Astrocyte (in vitro differentiated cells and primary cell): ENCODE measurements at regions not wholly inside any gene's neighbourhood (a gene's known extent, or its start where the extent isn't known, plus 50 kb on each side); places are given as distances from the start of the nearest gene placed in this dataset.
A peak's percentile ranks its signal among the peaks of the same experiment; 100 is the strongest.

Experiments used
- DNase-seq: peaks from one replicate; pipeline ENCODE4 v3.0.0-alpha.2; 2010; ENCODE audit warnings: low read depth
- FAIRE-seq: peaks from 2 replicates; lab custom pipeline; 2011; peaks lifted over from hg19 to GRCh38; lab: Jason Lieb, UNC
- H2AFZ ChIP-seq: 2 replicates; pipeline ENCODE4 v1.6.0; 2012; ENCODE audit warnings: low read depth, low read length, inconsistent platforms
- H3K27ac ChIP-seq: 2 replicates; pipeline ENCODE4 v1.5.1; 2011; ENCODE audit warnings: low read depth, low read length, inconsistent platforms
- H3K27me3 ChIP-seq: 2 replicates; pipeline ENCODE4 v1.6.0; 2011; ENCODE audit warnings: low read length, inconsistent platforms; ENCODE audit not compliant: insufficient read depth
- H3K36me3 ChIP-seq: 2 replicates; pipeline ENCODE4 v1.5.1; 2011; ENCODE audit warnings: low read length, inconsistent platforms; ENCODE audit not compliant: insufficient read depth
- H3K4me1 ChIP-seq: 2 replicates; pipeline ENCODE4 v1.5.1; 2011; ENCODE audit warnings: low read length, inconsistent platforms; ENCODE audit not compliant: insufficient read depth
- H3K4me2 ChIP-seq: 2 replicates; pipeline ENCODE4 v1.6.0; 2012; ENCODE audit warnings: low read length, inconsistent platforms
- H3K4me3 ChIP-seq: 2 replicates; pipeline ENCODE4 v1.5.1; 2011; ENCODE audit warnings: low read depth, mild to moderate bottlenecking, low read length, inconsistent platforms; ENCODE audit not compliant: insufficient read depth
- H3K79me2 ChIP-seq: 2 replicates; pipeline ENCODE4 v1.6.0; 2012; ENCODE audit warnings: mild to moderate bottlenecking, low read length, inconsistent platforms; ENCODE audit not compliant: insufficient read depth
- H3K9ac ChIP-seq: 2 replicates; pipeline ENCODE4 v1.6.0; 2012; ENCODE audit warnings: mild to moderate bottlenecking, low read length, inconsistent platforms
- H3K9me3 ChIP-seq: 2 replicates; pipeline ENCODE4 v1.5.1; 2012; ENCODE audit warnings: low read depth, mild to moderate bottlenecking, low read length, inconsistent platforms; ENCODE audit not compliant: insufficient read depth
- H4K20me1 ChIP-seq: 2 replicates; pipeline ENCODE4 v1.6.0; 2012; ENCODE audit warnings: low read length, inconsistent platforms; ENCODE audit not compliant: insufficient read depth
- H3K27ac Mint-ChIP-seq: one replicate; pipeline ENCODE4 v1.8.0; 2021; ENCODE audit warnings: mild to moderate bottlenecking, mixed read lengths; ENCODE audit not compliant: unreplicated experiment
- H3K27me3 Mint-ChIP-seq: one replicate; pipeline ENCODE4 v1.8.0; 2021; ENCODE audit warnings: low read depth, mixed read lengths; ENCODE audit not compliant: unreplicated experiment
- H3K36me3 Mint-ChIP-seq: one replicate; pipeline ENCODE4 v1.8.0; 2021; ENCODE audit warnings: low read depth, mixed read lengths; ENCODE audit not compliant: unreplicated experiment
- H3K4me1 Mint-ChIP-seq: one replicate; pipeline ENCODE4 v1.8.0; 2021; ENCODE audit warnings: low read depth, mixed read lengths; ENCODE audit not compliant: unreplicated experiment
- H3K4me3 Mint-ChIP-seq: one replicate; pipeline ENCODE4 v1.8.0; 2021; ENCODE audit warnings: mild to moderate bottlenecking, moderate library complexity, mixed read lengths; ENCODE audit not compliant: unreplicated experiment
- H3K9me3 Mint-ChIP-seq: one replicate; pipeline ENCODE4 v1.8.0; 2021; ENCODE audit warnings: mild to moderate bottlenecking, mixed read lengths; ENCODE audit not compliant: unreplicated experiment
- EZH2 ChIP-seq: IDR thresholded peaks from 2 replicates; pipeline ENCODE4 v1.6.1; 2012; ENCODE audit warnings: mild to moderate bottlenecking, low read length, inconsistent platforms; ENCODE audit not compliant: insufficient read depth
- TF ChIP-seq, protein P1 (sequence below): IDR thresholded peaks from 2 replicates; pipeline ENCODE4 v1.5.1; 2011; ENCODE audit warnings: low read depth, mild to moderate bottlenecking, inconsistent platforms, low read length, moderate library complexity; ENCODE audit not compliant: insufficient read depth

GRCh38 chr4:111618908-111619307, 526.3 kb upstream of the FAM241A start:
- Mint-ChIP-seq H3K4me1 (peaks cover 3% of the 10 kb centered on the region), H3K27ac (no peak overlapping the region), H3K4me3 (no peak overlapping the region), H3K9me3 (peaks cover 2% of the 10 kb centered on the region), H3K36me3 (no peaks in the 10 kb centered on the region), H3K27me3 (peaks cover 2% of the 10 kb centered on the region)
- H3K27me3 ChIP-seq, result no peaks in the 10 kb centered on the region
- H3K4me3 ChIP-seq, result no peak overlapping the region
- no peak overlapping the region for H2AFZ ChIP-seq
- H4K20me1 ChIP-seq, result no peaks in the 10 kb centered on the region
- TF ChIP-seq, protein P1, sequence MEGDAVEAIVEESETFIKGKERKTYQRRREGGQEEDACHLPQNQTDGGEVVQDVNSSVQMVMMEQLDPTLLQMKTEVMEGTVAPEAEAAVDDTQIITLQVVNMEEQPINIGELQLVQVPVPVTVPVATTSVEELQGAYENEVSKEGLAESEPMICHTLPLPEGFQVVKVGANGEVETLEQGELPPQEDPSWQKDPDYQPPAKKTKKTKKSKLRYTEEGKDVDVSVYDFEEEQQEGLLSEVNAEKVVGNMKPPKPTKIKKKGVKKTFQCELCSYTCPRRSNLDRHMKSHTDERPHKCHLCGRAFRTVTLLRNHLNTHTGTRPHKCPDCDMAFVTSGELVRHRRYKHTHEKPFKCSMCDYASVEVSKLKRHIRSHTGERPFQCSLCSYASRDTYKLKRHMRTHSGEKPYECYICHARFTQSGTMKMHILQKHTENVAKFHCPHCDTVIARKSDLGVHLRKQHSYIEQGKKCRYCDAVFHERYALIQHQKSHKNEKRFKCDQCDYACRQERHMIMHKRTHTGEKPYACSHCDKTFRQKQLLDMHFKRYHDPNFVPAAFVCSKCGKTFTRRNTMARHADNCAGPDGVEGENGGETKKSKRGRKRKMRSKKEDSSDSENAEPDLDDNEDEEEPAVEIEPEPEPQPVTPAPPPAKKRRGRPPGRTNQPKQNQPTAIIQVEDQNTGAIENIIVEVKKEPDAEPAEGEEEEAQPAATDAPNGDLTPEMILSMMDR, result no peak
- TF ChIP-seq EZH2, result no peak
- peak; percentile 65 for DNase-seq
- H3K36me3 ChIP-seq, result no peaks in the 10 kb centered on the region
- no peak overlapping the region for H3K9ac ChIP-seq
- peaks cover 7% of the 10 kb centered on the region for H3K4me1 ChIP-seq
- no peak for FAIRE-seq
- no peaks in the 10 kb centered on the region for H3K9me3 ChIP-seq
- H3K79me2 ChIP-seq, result no peaks in the 10 kb centered on the region
- H3K27ac ChIP-seq, result no peak overlapping the region
- H3K4me2 ChIP-seq, result peak overlapping the region; percentile 28

DNA sequence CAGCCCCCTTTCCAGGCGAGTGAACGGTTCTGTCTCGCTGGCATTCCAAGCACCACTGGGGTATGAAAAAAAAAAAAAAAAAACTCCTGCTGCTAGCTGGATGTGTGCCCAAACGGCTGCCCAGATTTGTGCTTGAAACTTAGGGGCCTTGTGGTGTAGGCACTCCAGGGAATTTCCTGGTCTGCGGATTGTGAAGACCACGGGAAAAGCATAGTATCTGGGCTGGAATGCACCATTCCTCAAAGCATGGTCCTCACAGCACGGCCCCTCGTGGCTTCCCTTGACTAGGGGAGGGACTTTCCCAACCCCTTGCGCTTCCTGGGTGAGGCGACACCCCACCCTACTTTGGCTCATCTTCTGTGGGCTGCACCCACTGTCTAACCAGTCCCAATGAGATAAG, 516.8 kb upstream of the FAM241A start:
- H3K27ac ChIP-seq, result no peak overlapping the region
- no peaks in the 10 kb centered on the region for H3K4me1 ChIP-seq
- H3K27me3 ChIP-seq, result no peaks in the 10 kb centered on the region
- H3K4me1 Mint-ChIP-seq, result no peaks in the 10 kb centered on the region
- no peaks in the 10 kb centered on the region for H4K20me1 ChIP-seq
- H3K27me3 Mint-ChIP-seq, result no peaks in the 10 kb centered on the region
- no peak overlapping the region for H3K4me2 ChIP-seq
- H2AFZ ChIP-seq, result no peak overlapping the region
- no peak overlapping the region for H3K9ac ChIP-seq
- H3K36me3 ChIP-seq, result no peaks in the 10 kb centered on the region
- H3K36me3 Mint-ChIP-seq, result no peaks in the 10 kb centered on the region
- H3K4me3 ChIP-seq, result no peak overlapping the region
- H3K79me2 ChIP-seq, result no peaks in the 10 kb centered on the region
- H3K9me3 Mint-ChIP-seq, result peaks cover 3% of the 10 kb centered on the region
- no peaks in the 10 kb centered on the region for H3K9me3 ChIP-seq
- FAIRE-seq, result no peak
- TF ChIP-seq, protein P1, result no peak
- TF ChIP-seq EZH2, result no peak
- DNase-seq, result peak; percentile 10
- no peak overlapping the region for H3K4me3 Mint-ChIP-seq
- no peak overlapping the region for H3K27ac Mint-ChIP-seq

GRCh38 chr4:111630705-111631104, 514.5 kb upstream of the FAM241A start:
- Mint-ChIP-seq H3K36me3 (no peaks in the 10 kb centered on the region), H3K4me1 (no peaks in the 10 kb centered on the region), H3K4me3 (no peak overlapping the region), H3K27ac (no peak overlapping the region), H3K9me3 (peaks cover 3% of the 10 kb centered on the region), H3K27me3 (no peaks in the 10 kb centered on the region)
- Histone ChIP-seq H3K9me3 (no peaks in the 10 kb centered on the region), H3K27me3 (no peaks in the 10 kb centered on the region), H3K79me2 (no peaks in the 10 kb centered on the region), H4K20me1 (no peaks in the 10 kb centered on the region), H3K4me1 (no peaks in the 10 kb centered on the region), H3K27ac (no peak overlapping the region), H3K4me3 (no peak overlapping the region), H3K9ac (no peak overlapping the region), H3K36me3 (no peaks in the 10 kb centered on the region), H3K4me2 (no peak overlapping the region), H2AFZ (no peak overlapping the region)
- DNase-seq (peak; percentile 11), FAIRE-seq (peak; percentile 73)
- TF ChIP-seq EZH2, result no peak
- TF ChIP-seq, protein P1, result peak; percentile 40
